HG03135 (cell line): ENCODE measurements at regions not wholly inside any gene's neighbourhood (a gene's known extent, or its start where the extent isn't known, plus 50 kb on each side); places are given as distances from the start of the nearest gene placed in this dataset.
"Not testable (repeated sequence)": the region's sequence is repeated elsewhere in the genome, so short reads cannot be mapped to it uniquely, and the experiment has no call there.

Experiments used
- ATAC-seq: cut with Tn5 transposase; IDR thresholded peaks from one replicate; pipeline ENCODE4 v1.9.1; 2021; ENCODE audit warnings: mild to moderate bottlenecking, moderate library complexity; ENCODE audit not compliant: unreplicated experiment

DNA sequence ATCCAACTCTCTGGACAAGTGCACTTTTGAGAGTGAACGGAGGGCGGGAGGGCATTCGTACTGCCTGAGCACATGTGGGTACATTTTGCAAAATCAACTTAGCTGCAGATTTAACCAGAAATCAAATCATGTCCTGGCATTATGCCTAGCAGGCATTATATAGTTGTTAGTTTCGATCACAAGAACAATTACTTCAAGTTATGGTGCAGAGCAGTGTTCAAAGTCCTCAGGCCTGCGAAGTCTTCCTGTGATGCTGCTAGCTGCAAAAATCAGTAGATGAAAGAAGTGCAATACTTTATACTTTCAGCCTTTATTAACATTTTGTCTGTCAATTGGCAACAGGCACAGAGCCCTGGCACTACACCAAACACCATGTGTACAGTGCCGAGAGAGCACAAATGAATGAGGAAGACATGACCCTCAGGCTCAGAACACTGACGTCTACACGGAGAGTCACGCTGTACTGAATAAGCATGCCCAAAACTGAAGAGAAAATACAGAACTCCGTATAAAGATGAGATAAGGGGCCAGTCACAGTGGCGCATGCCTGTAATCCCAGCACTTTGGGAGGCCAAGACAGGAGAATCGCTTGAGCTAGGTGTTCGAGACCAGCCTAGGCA, 92.1 kb upstream of the CREB1 start:
- no peak for ATAC-seq

DNA sequence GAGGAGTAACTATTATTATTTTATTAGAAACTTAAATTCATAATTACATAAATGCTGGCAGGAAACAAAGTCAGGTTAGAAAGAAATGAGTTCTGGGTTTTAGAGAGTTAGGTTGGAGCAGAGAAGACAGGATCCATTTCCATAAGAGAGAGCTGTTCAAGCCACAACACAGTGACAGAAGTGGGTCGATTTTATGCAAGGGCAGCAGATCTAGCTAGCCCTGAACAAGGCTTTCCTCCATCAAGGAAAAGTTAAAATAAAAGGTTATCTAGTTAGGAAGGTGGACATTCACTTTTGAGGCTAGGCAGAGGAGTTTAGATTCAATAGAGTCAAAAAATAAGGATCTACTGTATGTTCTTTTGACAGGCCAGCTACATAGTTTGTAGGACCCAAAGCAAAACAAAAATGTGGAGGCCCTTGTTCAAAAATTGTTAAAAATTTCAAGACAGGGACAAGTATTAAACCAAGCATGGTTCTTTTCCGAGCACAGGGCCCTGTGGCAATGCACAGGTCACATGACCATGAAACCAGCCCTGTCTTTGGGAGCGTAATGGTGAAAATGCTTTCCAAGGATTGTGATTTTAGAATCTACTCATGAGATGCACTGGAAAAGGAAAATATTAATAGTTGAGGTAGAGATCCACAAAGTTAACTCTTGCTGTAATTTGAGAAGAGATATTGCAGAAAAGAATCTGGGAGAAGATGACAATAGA, 91.2 kb upstream of the CREB1 start:
- ATAC-seq = no peak

DNA sequence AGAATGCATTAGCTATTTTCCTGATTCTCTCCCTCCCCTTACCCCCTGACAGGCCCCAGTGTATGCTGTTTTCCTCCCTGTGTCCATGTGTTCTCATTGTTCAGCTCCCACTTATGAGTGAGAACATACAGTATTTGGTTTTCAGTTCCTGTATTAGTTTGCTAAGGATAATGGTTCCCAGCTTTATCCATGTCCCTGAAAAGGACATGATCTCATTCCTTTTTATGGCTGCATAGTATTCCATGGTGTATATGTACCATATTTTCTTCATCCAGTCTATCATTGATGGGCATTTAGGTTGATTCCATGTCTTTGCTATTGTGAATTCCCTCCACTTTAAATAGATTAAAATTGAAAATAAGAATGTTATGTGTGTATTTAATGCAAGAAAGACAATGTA, 89.9 kb upstream of the CREB1 start:
- not testable (repeated sequence) for ATAC-seq

DNA sequence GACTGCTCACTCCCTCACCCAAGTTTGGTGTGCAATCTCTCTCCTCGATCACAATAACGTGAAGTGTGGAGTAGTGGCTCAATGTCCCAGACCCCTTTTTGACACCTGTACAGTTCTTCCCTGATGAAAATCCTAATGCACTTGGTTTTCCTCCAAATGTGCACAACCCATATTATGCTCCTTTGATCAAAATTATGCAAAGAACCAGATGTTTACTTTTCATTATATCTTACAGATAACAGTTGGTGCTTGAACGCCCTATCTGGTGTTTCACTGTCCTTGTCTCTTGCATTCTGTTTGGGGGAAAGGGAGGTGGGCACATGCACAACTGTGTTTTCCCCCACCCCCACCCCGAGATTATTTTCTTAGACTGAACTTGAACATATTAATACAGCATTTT, 85.0 kb upstream of the CREB1 start:
- ATAC-seq = no peak

DNA sequence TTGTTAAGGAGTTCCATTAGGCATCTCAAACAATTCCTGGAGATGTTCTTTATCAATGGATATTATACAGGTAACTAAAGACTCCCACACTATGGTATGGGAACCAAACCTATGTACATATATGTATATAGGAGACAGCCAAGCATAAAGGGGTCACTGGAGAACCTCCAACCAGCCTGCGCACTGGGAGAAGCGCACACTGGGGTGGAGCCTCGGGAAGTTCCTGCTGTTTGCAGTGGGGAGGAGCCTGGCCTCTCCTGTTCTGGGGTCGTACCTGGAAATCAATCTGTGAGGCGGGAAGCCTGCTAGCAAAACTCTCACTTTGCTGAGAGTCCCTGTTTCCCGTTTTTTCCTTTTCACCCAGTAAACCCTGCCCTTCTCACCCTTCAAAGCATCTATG, 83.1 kb upstream of the CREB1 start:
- no peak for ATAC-seq

DNA sequence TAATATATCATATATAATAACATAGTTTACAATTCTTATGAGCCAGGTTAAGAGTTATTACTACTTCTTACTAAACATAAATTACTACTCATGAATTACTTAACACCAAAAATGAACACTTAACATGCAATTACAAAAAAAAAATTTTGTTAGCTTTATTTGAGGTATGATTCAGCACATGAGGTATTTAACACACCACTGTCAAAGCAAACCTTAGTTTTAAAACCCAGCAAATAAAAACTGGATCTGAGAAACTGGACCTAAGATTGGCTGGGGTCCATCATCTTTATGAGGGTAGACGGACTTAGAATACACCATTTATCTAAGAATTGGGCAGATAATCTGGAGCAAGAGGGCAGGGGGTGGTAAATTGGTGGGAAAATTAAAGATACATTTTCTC, 81.8 kb upstream of the CREB1 start:
- ATAC-seq = no peak

DNA sequence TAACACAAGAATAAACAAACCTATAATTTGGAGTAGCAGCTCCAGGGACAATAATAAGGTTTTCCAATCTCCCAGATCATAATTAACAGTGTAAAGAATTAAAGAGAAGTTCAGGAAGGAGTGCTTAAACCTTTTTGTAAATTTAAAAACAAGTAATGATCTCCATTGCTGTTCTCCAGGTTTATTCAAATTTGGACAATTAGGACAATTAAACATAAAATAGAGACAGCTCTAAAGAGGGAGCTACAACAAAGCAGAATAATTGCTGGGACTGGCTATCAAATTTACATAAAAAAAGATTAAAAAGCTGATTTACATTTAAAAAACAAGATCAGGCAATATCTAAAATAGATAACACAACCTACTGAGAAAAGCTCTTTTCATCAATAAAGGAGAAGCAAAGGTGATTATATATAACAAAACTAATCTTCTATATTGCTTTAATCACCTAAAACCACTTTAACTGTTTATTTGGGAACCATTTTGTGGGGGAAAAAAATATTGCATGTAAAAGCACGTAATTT, 80.1 kb upstream of the CREB1 start:
- no peak for ATAC-seq

DNA sequence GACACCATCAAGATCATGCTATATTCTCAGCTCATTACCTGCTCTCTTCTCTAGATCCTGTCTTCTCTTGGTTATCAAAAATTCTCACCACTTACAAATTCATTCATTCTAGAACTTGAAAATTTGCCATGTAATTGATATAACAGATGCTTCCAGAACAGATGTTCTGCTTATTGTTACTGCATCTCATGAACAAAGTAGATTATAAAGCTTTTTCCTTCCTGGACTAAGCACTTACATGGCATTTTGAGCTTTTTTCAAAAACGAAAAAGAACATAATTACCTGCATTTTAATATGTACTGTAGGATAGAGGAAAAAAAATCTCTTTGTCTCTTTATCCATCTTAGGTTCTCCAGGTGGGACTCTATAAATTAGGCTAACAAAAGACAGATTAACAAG, 79.6 kb upstream of the CREB1 start:
- ATAC-seq = no peak

DNA sequence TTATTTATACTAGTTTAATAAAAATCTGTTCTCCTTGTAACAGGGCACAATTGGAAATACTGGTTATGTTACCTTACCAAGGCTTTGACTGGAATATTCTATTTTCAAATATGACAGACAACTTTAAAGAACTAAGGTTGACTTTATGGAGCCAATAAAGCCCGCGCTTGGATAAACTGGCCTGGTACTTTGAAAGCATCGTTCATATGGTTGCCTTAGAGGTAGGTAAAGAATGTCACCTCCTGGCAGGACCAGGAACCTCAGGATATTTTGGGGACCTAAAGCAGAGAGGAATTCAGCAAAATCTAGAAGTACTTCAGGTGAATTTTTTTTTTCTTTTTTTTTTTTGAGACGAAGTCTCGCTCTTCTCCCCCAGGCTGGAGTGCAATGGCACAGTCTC, 71.2 kb upstream of the CREB1 start:
- no peak for ATAC-seq

DNA sequence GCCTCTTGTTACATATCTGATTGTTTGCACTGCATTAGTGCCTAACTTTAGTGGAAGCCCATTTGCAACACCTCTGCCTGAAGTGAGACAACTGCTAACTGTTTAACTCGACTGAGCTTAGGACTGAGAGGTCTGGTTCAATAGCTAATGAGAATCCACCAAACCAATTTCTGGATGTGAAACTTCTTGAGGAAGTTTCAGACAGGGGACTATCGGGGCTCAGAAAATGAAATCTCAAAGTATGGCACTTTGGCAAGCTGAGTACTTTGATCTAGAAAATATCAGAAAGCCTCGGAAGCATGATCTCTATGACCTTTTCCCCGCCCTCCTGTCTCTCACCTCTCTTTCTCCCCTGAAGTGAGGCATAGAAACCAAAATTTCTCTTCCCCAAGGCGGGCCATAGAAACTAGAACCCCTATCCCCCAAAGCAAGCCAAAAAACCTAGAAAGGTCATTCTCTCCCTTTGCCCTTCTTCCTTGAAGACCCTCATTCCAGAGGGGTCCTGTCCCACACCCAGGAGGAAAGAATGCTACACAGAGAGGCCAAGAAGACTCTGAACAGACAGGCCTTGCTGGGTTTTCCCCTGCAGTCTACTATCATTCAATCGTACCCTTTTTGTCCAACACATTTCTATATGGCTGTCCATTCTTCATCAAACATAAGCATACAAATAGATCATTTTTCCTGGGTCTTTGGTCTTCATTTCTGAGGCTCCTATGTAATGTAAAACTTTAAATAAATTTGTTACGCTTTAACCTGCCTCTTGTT, 69.6 kb upstream of the CREB1 start:
- ATAC-seq = no peak

DNA sequence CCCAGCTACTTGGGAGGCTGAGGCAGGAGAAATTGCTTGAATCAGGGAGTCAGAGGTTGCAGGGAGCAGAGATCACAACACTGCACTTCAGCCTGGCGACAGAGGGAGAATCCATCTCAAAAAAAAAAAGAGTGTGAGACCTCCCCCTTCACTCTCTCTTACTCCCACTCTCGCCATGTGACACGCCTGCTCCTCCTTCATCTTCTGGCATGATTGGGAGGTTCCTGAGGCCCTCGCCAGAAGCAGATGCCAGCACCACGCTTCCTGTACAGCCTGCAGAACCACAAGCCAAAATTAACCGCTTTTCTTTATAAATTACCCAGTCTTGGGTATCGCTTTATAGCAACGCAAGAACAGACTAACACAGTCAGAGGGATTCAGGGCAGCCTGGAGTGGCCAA, 66.3 kb upstream of the CREB1 start:
- no peak for ATAC-seq

DNA sequence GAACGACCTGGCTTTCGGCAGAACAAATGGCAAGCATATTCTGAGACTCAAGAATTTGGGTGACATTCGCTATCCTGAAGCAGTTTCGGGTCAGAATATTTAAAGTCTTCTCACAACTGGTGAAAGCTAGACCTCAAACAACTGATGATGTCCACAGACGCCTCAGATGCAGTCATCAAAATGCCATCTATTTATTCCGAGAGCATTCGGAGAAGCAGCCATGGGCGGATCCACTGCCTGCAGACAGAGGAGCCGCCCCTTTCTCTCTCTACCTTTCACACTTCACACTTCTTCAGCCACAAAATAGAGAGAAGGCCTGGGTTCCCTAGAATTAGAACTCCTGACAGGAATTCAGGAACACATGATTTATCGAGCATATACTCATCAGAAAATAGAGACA, 65.8 kb upstream of the CREB1 start:
- ATAC-seq = no peak

DNA sequence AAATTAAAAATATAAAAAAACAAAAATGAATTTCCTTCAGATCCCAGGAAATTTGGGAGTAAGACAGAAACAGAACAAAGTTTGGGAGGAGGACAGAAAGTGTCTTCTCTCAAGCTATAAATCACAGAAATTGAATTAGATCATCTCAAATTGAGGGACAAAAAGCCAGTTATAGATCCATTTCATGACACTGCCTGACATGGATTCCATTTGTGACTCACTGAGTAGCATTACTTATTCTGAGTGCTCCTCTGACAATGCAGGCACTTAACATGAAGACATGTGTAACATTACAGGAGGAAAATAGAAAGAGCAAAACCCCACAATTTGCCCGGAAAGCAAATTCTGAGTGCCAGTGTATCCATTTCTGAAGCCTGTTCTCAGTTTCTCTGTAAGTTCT, 63.9 kb upstream of the CREB1 start:
- ATAC-seq = no peak

DNA sequence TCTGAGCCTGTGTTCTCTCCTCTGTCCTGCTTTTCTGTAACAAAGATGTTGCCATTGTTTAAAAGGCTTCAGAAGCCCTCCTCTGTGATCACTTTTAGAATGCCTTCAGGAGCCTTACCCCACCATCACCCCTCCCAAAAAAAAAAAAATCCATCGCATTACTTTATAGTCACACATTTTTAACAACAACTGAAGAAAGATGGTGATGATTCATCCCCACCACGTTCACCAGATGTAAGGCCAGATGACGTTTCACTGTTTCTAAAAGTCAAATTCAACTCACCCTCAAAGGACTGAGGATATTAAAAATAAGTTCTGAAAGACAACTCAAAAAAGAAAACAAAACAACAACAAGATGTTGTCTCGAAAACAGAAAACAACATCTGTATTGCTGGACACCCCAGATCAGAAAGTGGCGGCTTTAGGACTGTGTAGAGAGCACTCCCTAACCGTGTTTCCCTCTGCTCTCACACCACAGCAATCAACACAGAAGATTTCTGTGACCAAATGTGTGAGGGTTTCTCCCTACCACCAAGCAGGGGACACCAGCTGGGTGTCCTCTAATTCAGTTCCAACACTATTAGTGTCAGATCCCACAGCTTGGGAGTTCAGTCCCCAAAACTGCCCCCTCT, 61.9 kb upstream of the CREB1 start:
- no peak for ATAC-seq

DNA sequence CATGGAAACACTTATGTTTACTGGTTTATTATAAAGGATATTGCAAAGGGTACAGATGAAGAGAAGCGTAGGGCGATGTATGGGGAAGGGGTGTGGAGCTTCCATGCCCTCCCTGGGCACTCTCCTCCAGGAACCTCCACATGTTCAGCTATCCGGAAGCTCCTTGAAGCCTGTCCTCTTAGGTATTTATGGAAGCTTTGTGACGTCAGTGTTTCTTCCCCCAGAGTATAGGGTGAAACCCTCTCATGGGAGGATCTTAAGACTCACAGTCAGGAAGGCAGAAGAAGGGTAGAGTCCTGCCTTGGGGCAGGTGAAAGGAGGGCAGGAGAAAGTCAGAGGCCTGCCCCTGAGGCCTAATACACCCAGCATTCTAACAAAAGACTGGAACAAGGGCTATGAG, 61.3 kb upstream of the CREB1 start:
- no peak for ATAC-seq

DNA sequence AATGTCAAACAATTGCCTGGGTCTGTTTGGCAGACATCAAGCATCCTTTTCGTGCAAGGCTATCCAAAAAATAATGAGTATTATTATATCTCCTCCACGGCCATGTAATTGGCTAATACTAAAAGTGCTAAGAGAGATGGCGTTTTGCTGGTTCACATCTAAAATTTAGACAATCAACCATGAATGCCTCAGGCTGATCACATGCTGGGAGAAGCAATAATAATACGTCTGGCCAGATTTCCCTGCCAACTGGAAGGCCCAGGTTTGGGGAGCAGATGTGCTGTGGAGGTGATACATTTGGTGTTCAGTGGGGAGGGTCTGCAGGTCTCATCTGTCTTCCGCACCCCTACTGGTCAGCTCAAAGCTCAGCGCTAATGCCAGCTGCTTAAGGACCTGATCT, 60.3 kb upstream of the CREB1 start:
- ATAC-seq = no peak

DNA sequence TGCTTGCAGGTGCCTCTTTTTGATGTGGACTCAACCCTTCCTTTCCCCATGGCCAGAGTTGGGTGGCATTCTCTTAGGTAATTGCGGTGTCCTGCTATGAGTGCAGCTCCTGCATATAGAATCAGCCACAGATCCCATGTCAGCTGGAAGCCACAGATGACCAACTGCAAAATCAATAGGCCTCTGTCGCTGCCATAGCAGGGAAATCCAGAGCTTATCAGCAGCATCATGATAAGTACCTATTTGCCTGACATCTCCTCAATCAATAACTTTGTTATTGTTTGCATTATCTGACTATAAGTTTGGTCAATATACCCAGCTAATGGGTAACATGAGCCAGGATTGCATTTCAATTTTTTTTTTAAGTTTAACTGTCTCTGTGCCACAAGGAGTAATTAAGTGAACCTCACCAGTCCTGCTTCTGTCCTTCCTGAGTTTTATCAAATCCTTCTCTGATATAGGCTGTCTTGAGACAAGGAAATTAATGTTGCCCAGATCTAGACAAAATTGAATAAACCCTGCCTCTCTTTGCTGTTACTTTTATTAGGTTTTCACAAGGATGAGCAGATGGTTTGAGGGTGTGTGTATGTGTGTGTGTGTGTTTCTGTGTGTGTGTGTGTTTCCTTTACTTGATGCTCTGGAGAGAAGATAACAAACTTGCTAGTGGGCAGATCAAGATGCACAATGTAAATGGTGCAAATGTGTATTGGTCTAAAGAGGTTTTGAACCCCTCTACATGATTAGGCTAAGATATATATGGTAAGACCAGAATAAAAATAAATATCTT, 59.6 kb upstream of the CREB1 start:
- ATAC-seq = no peak

DNA sequence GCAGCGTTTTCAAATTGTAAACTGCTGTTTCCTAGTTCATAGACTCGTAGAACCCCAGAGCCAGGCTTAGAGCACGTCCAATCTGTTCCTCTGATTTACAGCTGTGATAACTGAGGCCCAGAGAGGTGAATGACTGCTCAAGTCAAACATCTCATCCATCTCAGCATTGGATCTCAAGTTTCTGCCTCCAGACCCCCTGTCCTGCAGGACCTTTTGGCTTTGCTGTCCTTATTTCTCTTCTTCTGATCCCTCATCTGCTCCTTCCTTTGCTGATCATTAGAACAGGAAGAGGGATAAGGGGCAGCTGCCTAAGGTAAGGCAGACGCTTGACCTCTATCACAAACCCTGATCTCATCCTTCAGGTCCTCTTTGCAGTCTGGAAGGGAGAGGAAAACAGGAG, 58.5 kb upstream of the CREB1 start:
- ATAC-seq = no peak

DNA sequence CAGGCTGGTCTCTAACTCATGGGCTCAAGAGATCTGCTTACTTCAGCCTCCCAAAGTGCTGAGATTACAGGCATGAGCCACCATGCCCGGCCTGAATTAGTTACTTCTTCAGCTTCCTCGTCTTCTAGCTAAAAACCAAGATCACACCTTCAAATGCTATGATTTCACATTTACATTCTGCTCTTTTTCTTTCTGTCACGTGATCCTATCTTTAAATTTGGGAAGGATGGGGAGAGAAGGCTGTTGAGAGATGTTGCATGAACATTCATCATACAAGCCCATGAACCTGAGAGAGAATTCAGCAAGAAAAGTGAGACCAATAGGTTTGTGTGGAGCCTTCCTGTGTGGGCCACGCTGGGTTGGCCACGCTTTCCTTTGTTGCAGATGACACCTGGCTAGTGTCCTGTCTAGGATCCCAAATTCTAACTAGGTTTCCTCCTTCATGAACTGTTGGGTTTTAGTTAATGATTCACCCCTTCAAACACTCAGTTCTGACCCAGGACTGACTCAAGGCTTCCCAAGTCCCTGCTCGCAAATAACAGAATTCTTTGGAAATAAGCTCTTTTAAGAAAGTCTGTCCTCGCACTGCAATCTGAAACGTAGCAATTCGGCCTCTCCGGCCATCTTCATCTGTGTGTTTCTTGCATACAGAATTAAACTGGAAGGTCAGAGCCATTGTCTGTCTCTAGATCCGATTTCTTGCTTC, 57.3 kb upstream of the CREB1 start:
- no peak for ATAC-seq
